H9 (cell line): ENCODE measurements at regions not wholly inside any gene's neighbourhood (a gene's known extent, or its start where the extent isn't known, plus 50 kb on each side); places are given as distances from the start of the nearest gene placed in this dataset.

Experiments
- DNase-seq: peaks from one replicate; pipeline ENCODE4 v3.0.0-alpha.2; 2017
- H2AFZ ChIP-seq: one replicate; pipeline ENCODE4 v1.6.1; 2013; ENCODE audit warnings: mild to moderate bottlenecking, low read length, control low read depth, moderate library complexity
- H2AK5ac ChIP-seq: 2 replicates; pipeline ENCODE4 v1.6.1; 2013; ENCODE audit warnings: low read length, control low read depth, mixed read lengths; ENCODE audit not compliant: insufficient read length
- H2BK120ac ChIP-seq: one replicate; pipeline ENCODE4 v1.6.1; 2013; ENCODE audit warnings: low read depth, mild to moderate bottlenecking, low read length, control low read depth, inconsistent platforms; ENCODE audit not compliant: poor library complexity, severe bottlenecking
- H2BK12ac ChIP-seq: 2 replicates; pipeline ENCODE4 v1.6.1; 2013; ENCODE audit warnings: low read length, control low read depth, mixed read lengths, low read depth; ENCODE audit not compliant: insufficient read length
- H2BK15ac ChIP-seq: 2 replicates; pipeline ENCODE4 v1.6.1; 2013; ENCODE audit warnings: low read depth, low read length, control low read depth
- H2BK20ac ChIP-seq: one replicate; pipeline ENCODE4 v1.6.1; 2013; ENCODE audit warnings: low read depth, mild to moderate bottlenecking, low read length, control low read depth, inconsistent platforms; ENCODE audit not compliant: poor library complexity, severe bottlenecking
- H2BK5ac ChIP-seq: 2 replicates; pipeline ENCODE4 v1.6.1; 2013; ENCODE audit warnings: low read length, control low read depth, mixed read lengths; ENCODE audit not compliant: insufficient read length
- H3K14ac ChIP-seq: 2 replicates; pipeline ENCODE4 v1.6.1; 2013; ENCODE audit warnings: low read length, control low read depth; ENCODE audit not compliant: insufficient read depth
- H3K18ac ChIP-seq: 2 replicates; pipeline ENCODE4 v1.6.1; 2013; ENCODE audit warnings: low read depth, mild to moderate bottlenecking, mixed read lengths, low read length, control low read depth; ENCODE audit not compliant: insufficient read length
- H3K23ac ChIP-seq: 2 replicates; pipeline ENCODE4 v1.6.1; 2013; ENCODE audit warnings: low read length, control low read depth, mixed read lengths, low read depth; ENCODE audit not compliant: insufficient read length
- H3K23me2 ChIP-seq: 2 replicates; pipeline ENCODE4 v1.6.1; 2013; ENCODE audit warnings: low read depth, mild to moderate bottlenecking, mixed read lengths, low read length, control low read depth; ENCODE audit not compliant: insufficient read length, poor library complexity, severe bottlenecking
- H3K27ac ChIP-seq: 2 replicates; pipeline ENCODE4 v1.5.1; 2013; ENCODE audit warnings: low read length, control low read depth, mixed read lengths, low read depth; ENCODE audit not compliant: insufficient read length
- H3K27me3 ChIP-seq: 2 replicates; pipeline ENCODE4 v1.6.1; 2013; ENCODE audit warnings: low read length, control low read depth, inconsistent platforms; ENCODE audit not compliant: insufficient read depth
- H3K4ac ChIP-seq: 2 replicates; pipeline ENCODE4 v1.6.1; 2013; ENCODE audit warnings: low read depth, mild to moderate bottlenecking, control low read depth, inconsistent platforms, low read length, moderate library complexity
- H3K4me1 ChIP-seq: 2 replicates; pipeline ENCODE4 v1.6.1; 2013; ENCODE audit warnings: low read length, control low read depth, inconsistent platforms; ENCODE audit not compliant: insufficient read depth
- H3K4me2 ChIP-seq: 2 replicates; pipeline ENCODE4 v1.6.1; 2013; ENCODE audit warnings: low read length, control low read depth, mixed read lengths; ENCODE audit not compliant: insufficient read length, insufficient read depth
- H3K56ac ChIP-seq: 2 replicates; pipeline ENCODE4 v1.6.1; 2013; ENCODE audit warnings: low read depth, mild to moderate bottlenecking, mixed read lengths, low read length, control low read depth; ENCODE audit not compliant: insufficient read length
- H3K79me1 ChIP-seq: 2 replicates; pipeline ENCODE4 v1.6.1; 2013; ENCODE audit warnings: low read depth, mild to moderate bottlenecking, moderate library complexity, low read length, control low read depth, inconsistent platforms; ENCODE audit not compliant: insufficient read depth, poor library complexity, severe bottlenecking
- H3K79me2 ChIP-seq: 2 replicates; pipeline ENCODE4 v1.6.1; 2013; ENCODE audit warnings: low read length, control low read depth, inconsistent platforms; ENCODE audit not compliant: insufficient read depth
- H3K9ac ChIP-seq: 2 replicates; pipeline ENCODE4 v1.6.1; 2013; ENCODE audit warnings: low read length, control low read depth, mixed read lengths; ENCODE audit not compliant: insufficient read length; ENCODE audit errors: extremely low read depth
- H3K9me3 ChIP-seq: one replicate; pipeline ENCODE4 v1.6.1; 2013; ENCODE audit warnings: low read depth, low read length, inconsistent platforms; ENCODE audit not compliant: control insufficient read depth
- H3T11ph ChIP-seq: one replicate; pipeline ENCODE4 v1.6.1; 2013; ENCODE audit warnings: mild to moderate bottlenecking, low read length, control low read depth, inconsistent platforms
- H4K20me1 ChIP-seq: one replicate; pipeline ENCODE4 v1.6.1; 2013; ENCODE audit not compliant: control insufficient read depth, insufficient read length, insufficient read depth
- H4K5ac ChIP-seq: 2 replicates; pipeline ENCODE4 v1.6.1; 2013; ENCODE audit warnings: low read depth, mild to moderate bottlenecking, mixed read lengths, low read length, control low read depth; ENCODE audit not compliant: insufficient read length
- H4K8ac ChIP-seq: replicated peaks from 2 replicates; pipeline ENCODE4 v1.6.1; 2013; ENCODE audit warnings: low read length, control low read depth, mixed read lengths, low read depth; ENCODE audit not compliant: insufficient read length
- H4K91ac ChIP-seq: 2 replicates; pipeline ENCODE4 v1.6.1; 2013; ENCODE audit warnings: low read depth, mild to moderate bottlenecking, moderate library complexity, mixed read lengths, low read length, control low read depth; ENCODE audit not compliant: insufficient read length
- H3K27ac Mint-ChIP-seq, 3 experiments: 2 replicates in 2 of 3; 3 replicates in 1 of 3; pipeline ENCODE4 v1.8.0; 2020 to 2021; ENCODE audit warnings: mixed read lengths in 3 of 3, mild to moderate bottlenecking in 1 of 3, moderate library complexity in 1 of 3
- H3K27me3 Mint-ChIP-seq: 2 replicates; pipeline ENCODE4 v1.8.0; 2021; ENCODE audit warnings: low read depth, mild to moderate bottlenecking, moderate library complexity, mixed read lengths
- H3K36me3 Mint-ChIP-seq, 3 experiments: 2 replicates in 2 of 3; 3 replicates in 1 of 3; pipeline ENCODE4 v1.8.0; 2020 to 2021; ENCODE audit warnings: low read depth in 3 of 3, mixed read lengths in 3 of 3; ENCODE audit not compliant: insufficient read depth in 1 of 3
- H3K4me1 Mint-ChIP-seq, 2 experiments: 2 replicates each; pipeline ENCODE4 v1.8.0; 2020; ENCODE audit warnings: mixed read lengths in 2 of 2
- H3K4me3 Mint-ChIP-seq, 2 experiments: 2 replicates in 1 of 2; 3 replicates in 1 of 2; pipeline ENCODE4 v1.8.0; 2020 to 2021; ENCODE audit warnings: mild to moderate bottlenecking in 2 of 2, mixed read lengths in 2 of 2, moderate library complexity in 1 of 2
- H3K9me3 Mint-ChIP-seq, 2 experiments: 2 replicates in 1 of 2; 3 replicates in 1 of 2; pipeline ENCODE4 v1.8.0; 2020; ENCODE audit warnings: mild to moderate bottlenecking in 2 of 2, mixed read lengths in 2 of 2, moderate library complexity in 1 of 2
- CTCF ChIP-seq: fragments of 200-600 bp; sonication (generic); conservative IDR thresholded peaks from 3 replicates; pipeline ENCODE4 v1.8.0; 2021; ENCODE audit warnings: antibody characterized with exemption, mild to moderate bottlenecking
- WGBS: extraction: QIAGEN DNeasy Blood & Tissue Kit; methylation state at CpG from one replicate; pipeline ENCODE4 v1.1.7; 2013; ENCODE audit warnings: missing lambda C conversion rate, low lambda C conversion rate, mixed read lengths; ENCODE audit not compliant: insufficient read length; ENCODE audit errors: extremely low coverage; 5-methylcytosine and 5-hydroxymethylcytosine counted together

- TF ChIP-seq CTCF, result no peak
- Histone ChIP-seq H3K4me2 (no peak overlapping the region), H4K5ac (no peak overlapping the region), H3K4me1 (no peaks in the 10 kb centered on the region), H2BK5ac (no peak overlapping the region), H2BK20ac (no peak overlapping the region), H4K20me1 (no peaks in the 10 kb centered on the region), H3K9ac (no peak overlapping the region), H3K23ac (no peak overlapping the region), H3K27me3 (no peaks in the 10 kb centered on the region), H3T11ph (no peak overlapping the region), H3K56ac (no peak overlapping the region), H3K18ac (no peak overlapping the region), H2AK5ac (no peak overlapping the region), H3K4ac (no peak overlapping the region), H3K14ac (no peak overlapping the region), H2BK120ac (no peak overlapping the region), H3K27ac (no peak overlapping the region), H4K8ac (no peak overlapping the region), H3K9me3 (no peaks in the 10 kb centered on the region), H2BK15ac (no peak overlapping the region), H3K79me1 (no peaks in the 10 kb centered on the region), H3K79me2 (no peaks in the 10 kb centered on the region), H2AFZ (no peak overlapping the region), H4K91ac (no peak overlapping the region), H2BK12ac (no peak overlapping the region), H3K23me2 (no peaks in the 10 kb centered on the region)
- DNase-seq, result no peak
- Mint-ChIP-seq H3K4me3 (no peak overlapping the region), H3K4me1 (no peaks in the 10 kb centered on the region), H3K36me3 (no peaks in the 10 kb centered on the region), H3K9me3 (no peaks in the 10 kb centered on the region), H3K27me3 (no peaks in the 10 kb centered on the region), H3K27ac (no peak overlapping the region)
- WGBS, result no CpG with 5 or more reads among the region's 2 CpGs
These were observed 101.9 kb upstream of the BMP4 start for GRCh38 chr14:54058505-54058904.
